T follicular helper cell (primary cell): ENCODE measurements at regions not wholly inside any gene's neighbourhood (a gene's known extent, or its start where the extent isn't known, plus 50 kb on each side); places are given as distances from the start of the nearest gene placed in this dataset.
"Not testable (repeated sequence)": the region's sequence is repeated elsewhere in the genome, so short reads cannot be mapped to it uniquely, and the experiment has no call there.

Experiments
- DNase-seq: peaks from one replicate; pipeline ENCODE4 v3.0.0-alpha.2; 2020; ENCODE audit warnings: low read depth

DNA sequence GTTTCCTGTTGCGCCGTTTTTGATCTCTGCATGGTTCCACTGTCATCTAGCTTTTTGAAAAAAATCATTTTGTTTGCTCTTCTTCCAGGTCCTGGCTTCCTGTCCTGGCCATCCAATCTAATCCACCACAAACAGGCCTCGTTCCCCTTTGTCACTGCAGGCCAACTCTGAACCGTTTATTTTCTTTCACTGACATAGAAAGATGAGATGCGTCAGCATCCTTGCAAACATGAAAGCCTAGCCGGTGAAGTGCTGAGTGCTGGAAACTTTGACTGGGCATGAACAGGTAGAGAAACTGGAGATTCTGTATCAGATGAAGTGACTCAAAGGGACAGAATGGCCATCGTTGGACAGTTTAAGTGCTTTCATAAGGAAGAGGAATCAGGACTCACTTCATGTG is 1247.8 kb downstream of the TYW1 start:
- DNase-seq = no peak

- no peak for DNase-seq
Observed at GRCh38 chr7:68245688-68246087, 1249.1 kb downstream of the TYW1 start.

- DNase-seq = no peak
Observed at GRCh38 chr7:68246189-68246633, 1249.6 kb downstream of the TYW1 start.

GRCh38 chr7:68247126-68247525 is 1250.5 kb downstream of the TYW1 start:
- no peak for DNase-seq

DNA sequence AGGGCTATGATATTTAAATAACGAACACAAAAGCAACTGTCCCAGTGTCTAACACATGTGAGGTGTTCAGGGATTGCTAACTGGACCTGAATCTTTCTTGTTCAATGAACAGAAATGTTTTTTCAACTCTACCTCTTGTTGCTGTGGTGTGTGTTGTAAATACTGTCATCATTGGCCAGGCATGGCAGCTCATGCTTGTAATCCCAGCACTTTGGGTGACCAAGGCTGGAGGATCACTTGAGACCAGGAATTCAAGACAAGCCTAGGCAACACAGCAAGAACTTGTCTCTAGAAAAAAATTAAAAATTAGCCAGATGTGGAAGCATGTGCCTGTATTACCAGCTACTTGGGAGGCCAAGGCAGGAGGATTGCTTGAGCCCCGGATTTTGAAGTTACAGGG is 1250.9 kb downstream of the TYW1 start:
- no peak for DNase-seq

- no peak for DNase-seq
Observed at GRCh38 chr7:68248973-68249372, 1252.3 kb downstream of the TYW1 start.

- DNase-seq = no peak
Observed at GRCh38 chr7:68249611-68250010, 1253.0 kb downstream of the TYW1 start.

- DNase-seq = no peak
Observed at GRCh38 chr7:68250143-68250542, 1253.5 kb downstream of the TYW1 start.

GRCh38 chr7:68254815-68255214 is 1258.2 kb downstream of the TYW1 start:
- DNase-seq = not testable (repeated sequence)

- no peak for DNase-seq
Observed at GRCh38 chr7:68256295-68256694, 1259.7 kb downstream of the TYW1 start.

DNA sequence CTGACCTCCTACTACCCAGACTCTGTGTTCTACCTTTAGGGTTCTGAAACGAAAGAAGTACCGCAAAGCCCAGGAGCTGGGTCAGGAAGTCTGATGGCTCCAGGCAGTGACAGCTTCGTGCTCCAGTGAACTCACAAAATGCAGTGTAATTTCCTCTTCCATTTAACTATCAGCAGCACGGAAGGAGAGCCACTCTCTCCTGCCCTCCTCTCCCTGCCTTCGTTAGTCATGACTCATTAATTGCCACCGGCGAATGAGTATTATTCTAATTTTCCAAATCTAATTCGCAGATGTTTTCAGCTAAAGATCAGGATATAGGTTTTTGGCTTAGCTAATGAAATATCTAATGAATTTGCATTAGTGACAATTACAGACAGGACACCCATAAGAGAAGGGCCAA is 1262.0 kb downstream of the TYW1 start:
- no peak for DNase-seq

- no peak for DNase-seq
Observed at GRCh38 chr7:68265258-68265657, 1268.6 kb downstream of the TYW1 start.

GRCh38 chr7:68266004-68266579 is 1269.5 kb downstream of the TYW1 start:
- DNase-seq = no peak

DNA sequence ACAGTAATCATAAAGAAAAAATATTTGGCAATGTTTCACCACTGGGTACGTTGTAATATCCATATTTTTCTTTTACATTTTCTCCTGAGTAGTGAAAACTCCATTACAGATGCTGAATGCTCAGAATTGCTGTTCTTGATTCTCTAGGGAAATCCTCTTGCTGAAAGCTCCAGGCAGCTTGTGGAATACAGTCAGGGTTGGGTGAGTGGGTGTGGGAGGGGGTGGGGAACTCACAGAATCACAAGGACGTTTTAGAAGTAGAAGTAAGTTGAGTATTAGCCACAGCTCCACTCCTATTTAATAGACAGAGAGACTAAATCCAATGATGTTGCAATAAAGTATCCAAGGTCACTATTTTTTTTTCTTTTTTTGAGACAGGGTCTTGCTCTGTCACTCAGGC is 1270.9 kb downstream of the TYW1 start:
- no peak for DNase-seq

- DNase-seq = no peak
Observed at GRCh38 chr7:68269405-68269804, 1272.8 kb downstream of the TYW1 start.

DNA sequence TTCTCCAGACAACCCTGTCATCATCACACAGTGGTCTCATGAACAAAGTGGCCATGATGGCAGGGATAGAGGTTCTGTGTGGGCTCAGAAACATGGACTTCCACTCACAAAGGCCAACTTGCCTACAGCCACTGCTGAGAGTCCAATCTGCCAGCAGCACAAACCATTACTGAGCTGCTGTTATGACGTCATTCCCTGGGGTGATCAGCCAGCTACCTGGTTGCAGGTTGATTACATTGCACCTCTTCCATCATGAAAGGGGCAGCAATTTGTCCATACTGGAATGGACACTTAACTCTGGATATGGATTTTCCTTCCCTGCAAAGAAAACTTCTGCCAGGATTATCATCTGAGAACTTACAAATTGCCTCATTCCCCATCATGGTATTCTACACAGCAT is 1275.9 kb downstream of the TYW1 start:
- DNase-seq = no peak

DNA sequence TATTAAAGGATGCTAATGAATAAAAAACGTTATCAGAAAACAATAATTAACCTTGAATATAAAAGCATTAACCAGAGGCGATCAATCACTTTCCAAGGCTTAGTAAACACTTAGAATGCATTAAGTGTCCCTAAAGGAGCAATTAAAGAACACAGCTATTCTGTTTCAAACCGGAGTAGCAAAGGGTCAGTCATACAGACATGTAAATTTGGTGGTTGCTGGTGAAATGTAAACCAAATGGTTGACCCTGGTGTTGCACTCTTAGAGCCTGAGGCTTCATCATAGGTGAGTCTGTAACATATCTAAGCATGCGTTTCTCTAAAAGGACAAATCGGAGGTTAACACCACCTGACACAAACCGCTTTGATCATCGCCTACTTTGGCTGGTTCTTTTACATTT is 1280.1 kb downstream of the TYW1 start:
- no peak for DNase-seq

GRCh38 chr7:68279827-68280400 is 1283.3 kb downstream of the TYW1 start:
- no peak for DNase-seq

DNA sequence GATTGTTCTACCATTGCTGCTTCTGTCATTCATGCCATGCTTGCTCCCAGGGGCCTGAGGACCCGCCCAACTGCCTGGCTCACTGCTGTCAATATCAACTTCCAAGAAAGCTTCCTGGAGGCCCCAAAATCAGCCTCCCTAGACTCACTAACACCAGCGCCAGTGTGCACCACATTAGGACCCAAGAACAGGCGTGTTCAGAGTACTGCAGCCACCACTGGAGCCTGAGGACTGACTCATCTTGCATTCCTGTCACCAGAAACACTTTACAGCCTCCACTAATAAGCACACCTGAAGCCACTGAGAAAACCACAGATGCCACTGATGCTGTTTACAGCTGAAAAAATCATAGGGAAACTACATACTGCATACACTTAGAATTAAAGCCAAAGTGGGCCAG is 1284.3 kb downstream of the TYW1 start:
- no peak for DNase-seq

- no peak for DNase-seq
Observed at GRCh38 chr7:68288144-68288593, 1291.5 kb downstream of the TYW1 start.

GRCh38 chr7:68291710-68292109 is 1295.1 kb downstream of the TYW1 start:
- no peak for DNase-seq

- DNase-seq = no peak
Observed at GRCh38 chr7:68295386-68295785, 1298.8 kb downstream of the TYW1 start.

- DNase-seq = no peak
Observed at GRCh38 chr7:68304536-68304935, 1293.7 kb upstream of the AUTS2 start.

- no peak for DNase-seq
Observed at GRCh38 chr7:68306692-68307107, 1291.6 kb upstream of the AUTS2 start.
